ENCODE measurements at regions not wholly inside any gene's neighbourhood (a gene's known extent, or its start where the extent isn't known, plus 50 kb on each side); places are given as distances from the start of the nearest gene placed in this dataset.

DNA sequence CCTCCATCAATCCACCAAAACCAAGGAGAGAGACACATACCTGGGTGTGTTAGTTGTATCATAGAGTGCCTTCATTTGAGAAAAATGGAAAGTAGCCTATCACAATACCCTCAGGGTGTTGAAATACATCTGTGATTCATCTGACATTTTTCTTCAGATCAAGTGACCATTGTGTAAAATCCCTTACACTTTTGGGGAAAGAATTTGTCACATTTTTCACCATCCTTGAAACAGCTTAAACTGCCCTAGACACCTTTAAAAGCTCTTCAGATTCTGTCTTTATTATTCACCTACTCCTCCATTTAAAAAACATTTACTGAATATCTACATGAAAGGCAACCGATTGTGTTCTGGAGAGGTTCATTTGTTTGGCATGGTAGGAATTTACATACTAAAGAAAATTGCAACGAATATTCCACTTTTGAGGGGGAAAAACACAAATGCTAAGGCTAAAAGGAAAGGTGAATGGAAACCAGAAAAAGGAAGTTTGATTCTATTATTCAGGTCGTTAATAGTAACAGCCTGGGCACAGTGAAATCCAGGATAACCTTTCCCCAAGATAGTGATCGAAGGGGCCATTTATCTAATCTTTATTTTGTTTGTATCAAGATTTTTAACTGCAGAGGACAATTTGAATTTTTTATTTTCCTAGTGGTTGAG lies 70.4 kb upstream of the SAMSN1 start:
- TF ChIP-seq, protein P1, sequence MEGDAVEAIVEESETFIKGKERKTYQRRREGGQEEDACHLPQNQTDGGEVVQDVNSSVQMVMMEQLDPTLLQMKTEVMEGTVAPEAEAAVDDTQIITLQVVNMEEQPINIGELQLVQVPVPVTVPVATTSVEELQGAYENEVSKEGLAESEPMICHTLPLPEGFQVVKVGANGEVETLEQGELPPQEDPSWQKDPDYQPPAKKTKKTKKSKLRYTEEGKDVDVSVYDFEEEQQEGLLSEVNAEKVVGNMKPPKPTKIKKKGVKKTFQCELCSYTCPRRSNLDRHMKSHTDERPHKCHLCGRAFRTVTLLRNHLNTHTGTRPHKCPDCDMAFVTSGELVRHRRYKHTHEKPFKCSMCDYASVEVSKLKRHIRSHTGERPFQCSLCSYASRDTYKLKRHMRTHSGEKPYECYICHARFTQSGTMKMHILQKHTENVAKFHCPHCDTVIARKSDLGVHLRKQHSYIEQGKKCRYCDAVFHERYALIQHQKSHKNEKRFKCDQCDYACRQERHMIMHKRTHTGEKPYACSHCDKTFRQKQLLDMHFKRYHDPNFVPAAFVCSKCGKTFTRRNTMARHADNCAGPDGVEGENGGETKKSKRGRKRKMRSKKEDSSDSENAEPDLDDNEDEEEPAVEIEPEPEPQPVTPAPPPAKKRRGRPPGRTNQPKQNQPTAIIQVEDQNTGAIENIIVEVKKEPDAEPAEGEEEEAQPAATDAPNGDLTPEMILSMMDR (IDR thresholded peaks at IDR 0.05; ENCODE audit: insufficient read depth, low read depth, low read length): no peak
- TF ChIP-seq EZH2 (IDR thresholded peaks at IDR 0.05; ENCODE audit: insufficient read depth, low read length): no peak

Measured in astrocyte (in vitro differentiated cells and primary cell).